GM06990 (cell line): ENCODE measurements at regions not wholly inside any gene's neighbourhood (a gene's known extent, or its start where the extent isn't known, plus 50 kb on each side); places are given as distances from the start of the nearest gene placed in this dataset.

Experiments used
- DNase-seq: peaks from one replicate; pipeline ENCODE4 v3.0.0-alpha.2; 2011; ENCODE audit not compliant: insufficient read length; ENCODE audit errors: extremely low read depth
- H3K27me3 ChIP-seq: replicated peaks from 2 replicates; pipeline ENCODE4 v1.6.0; 2011; ENCODE audit warnings: low read length; ENCODE audit not compliant: control insufficient read depth, insufficient read depth
- H3K36me3 ChIP-seq: 2 replicates; pipeline ENCODE4 v1.5.1; 2011; ENCODE audit warnings: low read length; ENCODE audit not compliant: control insufficient read depth, insufficient read depth
- H3K4me3 ChIP-seq: replicated peaks from 2 replicates; pipeline ENCODE4 v1.5.1; 2011; ENCODE audit warnings: low read depth, mild to moderate bottlenecking, control low read depth, low read length
- TF ChIP-seq, protein P1 (sequence below): IDR thresholded peaks from 2 replicates; pipeline ENCODE4 v1.5.1; 2011; ENCODE audit warnings: low read length, control low read depth, mild to moderate bottlenecking, inconsistent platforms; ENCODE audit not compliant: insufficient read depth, poor library complexity, severe bottlenecking

DNA sequence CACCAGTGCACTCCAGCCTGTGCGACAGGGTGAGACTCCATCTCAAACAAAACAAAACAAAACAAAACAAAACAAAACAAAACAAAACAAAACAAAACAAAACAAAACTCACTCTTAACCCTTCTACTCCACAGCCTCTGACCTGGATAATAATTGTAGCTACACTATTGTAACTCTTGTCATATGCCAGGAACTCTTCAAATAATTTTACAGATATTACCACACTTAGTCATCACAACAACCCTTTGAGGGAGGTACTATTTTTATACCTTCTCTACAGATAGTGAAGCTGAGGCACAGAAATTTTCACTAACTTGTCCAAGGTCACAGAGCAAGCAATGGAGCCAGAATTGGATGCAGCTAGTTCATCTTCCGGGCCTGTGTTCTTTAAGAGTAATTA, 547.8 kb downstream of the ADGRL2 start:
- no peak overlapping the region for H3K4me3 ChIP-seq
- no peaks in the 10 kb centered on the region for H3K27me3 ChIP-seq
- TF ChIP-seq, protein P1, sequence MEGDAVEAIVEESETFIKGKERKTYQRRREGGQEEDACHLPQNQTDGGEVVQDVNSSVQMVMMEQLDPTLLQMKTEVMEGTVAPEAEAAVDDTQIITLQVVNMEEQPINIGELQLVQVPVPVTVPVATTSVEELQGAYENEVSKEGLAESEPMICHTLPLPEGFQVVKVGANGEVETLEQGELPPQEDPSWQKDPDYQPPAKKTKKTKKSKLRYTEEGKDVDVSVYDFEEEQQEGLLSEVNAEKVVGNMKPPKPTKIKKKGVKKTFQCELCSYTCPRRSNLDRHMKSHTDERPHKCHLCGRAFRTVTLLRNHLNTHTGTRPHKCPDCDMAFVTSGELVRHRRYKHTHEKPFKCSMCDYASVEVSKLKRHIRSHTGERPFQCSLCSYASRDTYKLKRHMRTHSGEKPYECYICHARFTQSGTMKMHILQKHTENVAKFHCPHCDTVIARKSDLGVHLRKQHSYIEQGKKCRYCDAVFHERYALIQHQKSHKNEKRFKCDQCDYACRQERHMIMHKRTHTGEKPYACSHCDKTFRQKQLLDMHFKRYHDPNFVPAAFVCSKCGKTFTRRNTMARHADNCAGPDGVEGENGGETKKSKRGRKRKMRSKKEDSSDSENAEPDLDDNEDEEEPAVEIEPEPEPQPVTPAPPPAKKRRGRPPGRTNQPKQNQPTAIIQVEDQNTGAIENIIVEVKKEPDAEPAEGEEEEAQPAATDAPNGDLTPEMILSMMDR = no peak
- DNase-seq = no peak
- no peaks in the 10 kb centered on the region for H3K36me3 ChIP-seq

DNA sequence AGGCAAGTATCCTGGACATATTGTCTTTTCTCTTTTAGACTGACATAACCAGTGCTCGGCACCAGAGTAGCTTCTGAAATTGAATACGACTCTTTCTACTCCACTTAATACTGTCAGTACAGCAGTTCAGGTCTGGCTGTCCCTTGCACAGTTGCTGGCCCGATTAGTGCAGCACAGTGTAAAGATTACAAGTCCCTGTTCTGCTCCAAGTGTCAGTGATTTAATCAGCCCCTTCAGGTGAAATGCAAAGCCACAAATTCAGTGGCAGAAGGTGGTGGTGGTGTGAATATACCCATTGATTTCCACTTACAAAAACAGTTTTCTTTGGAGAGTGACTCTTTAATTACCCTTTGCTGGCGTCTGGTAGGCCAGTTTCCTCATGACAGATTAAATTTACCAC, 545.4 kb downstream of the ADGRL2 start:
- Histone ChIP-seq H3K36me3 (no peaks in the 10 kb centered on the region), H3K4me3 (no peak overlapping the region), H3K27me3 (no peaks in the 10 kb centered on the region)
- no peak for DNase-seq
- TF ChIP-seq, protein P1 = no peak

DNA sequence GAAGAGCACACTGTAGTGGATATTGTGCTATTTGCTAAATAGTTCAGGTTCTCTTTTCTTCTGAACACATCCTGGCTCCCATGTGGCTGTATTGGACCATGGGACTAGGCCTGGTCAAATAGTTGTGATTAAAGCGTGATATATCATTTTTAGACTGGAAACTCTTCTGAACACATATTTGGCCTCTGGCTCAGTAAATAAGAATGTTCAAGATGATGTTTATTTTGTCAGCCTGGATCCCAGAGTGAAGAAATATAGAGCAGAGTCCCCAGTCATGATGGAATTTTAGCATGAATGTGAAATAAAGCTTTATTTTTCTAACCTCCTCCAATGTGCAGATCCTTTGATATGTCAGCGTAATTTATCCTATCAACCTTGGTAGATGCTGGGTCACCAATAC, 542.6 kb downstream of the ADGRL2 start:
- H3K36me3 ChIP-seq = no peaks in the 10 kb centered on the region
- TF ChIP-seq, protein P1 = no peak
- no peak for DNase-seq
- no peak overlapping the region for H3K4me3 ChIP-seq
- H3K27me3 ChIP-seq = no peaks in the 10 kb centered on the region

DNA sequence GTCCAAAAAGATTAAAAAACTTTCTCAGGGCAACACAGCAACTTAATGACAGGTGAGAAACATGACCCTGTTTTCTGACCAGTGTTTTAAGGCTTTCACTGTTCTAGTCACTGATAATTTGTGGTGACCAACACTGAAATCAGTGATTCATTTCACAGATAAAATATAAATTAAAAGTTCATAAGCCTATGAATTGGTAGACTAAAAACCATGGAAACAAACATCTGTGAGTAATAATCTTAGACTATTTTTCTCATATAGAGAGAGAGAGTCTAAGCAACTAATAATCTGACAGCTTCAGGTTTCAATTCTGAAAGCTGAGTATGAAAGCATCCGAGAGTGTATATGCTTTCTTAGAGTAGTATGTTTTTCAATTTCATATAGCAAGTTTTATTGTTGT, 536.9 kb downstream of the ADGRL2 start:
- TF ChIP-seq, protein P1 = no peak
- Histone ChIP-seq H3K4me3 (no peak overlapping the region), H3K27me3 (no peaks in the 10 kb centered on the region), H3K36me3 (no peaks in the 10 kb centered on the region)
- DNase-seq = no peak

DNA sequence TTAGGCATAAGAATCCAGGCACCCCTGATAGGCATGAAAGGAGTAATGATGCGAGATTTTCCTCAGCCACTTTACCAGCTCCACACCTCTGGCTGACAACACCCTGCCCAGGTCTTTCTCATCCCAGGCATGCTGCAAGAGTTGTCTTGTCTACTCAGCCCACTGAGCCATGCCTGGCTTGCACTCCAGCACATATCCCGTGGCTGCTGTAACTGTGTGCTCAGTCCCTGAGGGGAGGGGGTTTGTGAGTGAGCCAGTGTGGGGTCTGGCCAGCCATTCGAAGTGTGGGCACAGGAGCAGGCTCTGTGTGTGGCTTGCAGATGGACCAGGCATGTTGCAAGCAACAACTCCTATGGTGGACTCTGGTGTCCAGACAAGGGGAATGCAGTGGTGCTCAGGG, 529.6 kb downstream of the ADGRL2 start:
- DNase-seq = no peak
- H3K27me3 ChIP-seq = no peaks in the 10 kb centered on the region
- TF ChIP-seq, protein P1 = no peak
- H3K4me3 ChIP-seq = no peak overlapping the region
- no peaks in the 10 kb centered on the region for H3K36me3 ChIP-seq

DNA sequence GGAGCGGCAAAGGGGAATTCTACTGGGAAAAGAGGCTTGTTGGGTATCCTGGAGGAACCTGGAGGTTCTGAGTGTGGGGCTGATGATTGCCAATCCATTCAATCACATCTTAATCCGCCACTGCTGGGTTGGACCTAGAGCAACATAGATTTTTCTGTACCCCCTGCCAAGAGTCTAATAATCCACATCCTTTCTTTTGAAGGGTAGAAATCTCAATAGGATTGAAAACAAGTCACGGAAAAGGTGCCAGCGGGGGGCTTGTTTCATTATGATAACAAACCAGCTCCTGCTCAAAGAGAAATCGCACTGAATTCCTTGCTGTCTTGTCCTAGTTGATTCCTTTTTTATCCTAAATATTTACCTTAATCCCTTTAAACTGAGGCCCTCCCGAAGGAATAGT, 528.5 kb downstream of the ADGRL2 start:
- DNase-seq = no peak
- TF ChIP-seq, protein P1 = no peak
- Histone ChIP-seq H3K4me3 (no peak overlapping the region), H3K36me3 (no peaks in the 10 kb centered on the region), H3K27me3 (no peaks in the 10 kb centered on the region)
